ENCODE measurements at regions not wholly inside any gene's neighbourhood (a gene's known extent, or its start where the extent isn't known, plus 50 kb on each side); places are given as distances from the start of the nearest gene placed in this dataset.

GRCh38 chr13:65943024-65943423 is 1287.1 kb downstream of the PCDH9 start:
- TF ChIP-seq CTCF (IDR thresholded peaks at IDR 0.05; ENCODE audit: low read depth, low read length, poor library complexity, severe bottlenecking) (no peak), EZH2phosphoT487 (IDR thresholded peaks at IDR 0.05; ENCODE audit: borderline replicate concordance, low read length) (no peak)
